GM12891 (cell line): ENCODE measurements at regions not wholly inside any gene's neighbourhood (a gene's known extent, or its start where the extent isn't known, plus 50 kb on each side); places are given as distances from the start of the nearest gene placed in this dataset.

Experiments used
- DNase-seq: peaks from one replicate; pipeline ENCODE4 v3.0.0; 2011; ENCODE audit warnings: low spot score; ENCODE audit not compliant: insufficient read length
- FAIRE-seq: peaks from 2 replicates; lab custom pipeline; 2011; peaks lifted over from hg19 to GRCh38; lab: Jason Lieb, UNC
- PAX5 ChIP-seq: IDR thresholded peaks from 2 replicates; pipeline ENCODE4 v1.6.1; 2011; ENCODE audit warnings: low read length, moderate library complexity, mild to moderate bottlenecking; ENCODE audit not compliant: insufficient read depth, severe bottlenecking
- POLR2A ChIP-seq: IDR thresholded peaks from 2 replicates; pipeline ENCODE4 v1.6.1; 2011; ENCODE audit warnings: low read depth, low read length, control low read depth
- POLR2AphosphoS5 ChIP-seq: IDR thresholded peaks from 2 replicates; pipeline ENCODE4 v1.6.1; 2011; ENCODE audit warnings: low read depth, low read length, control low read depth
- POU2F2 ChIP-seq: IDR thresholded peaks from 2 replicates; pipeline ENCODE4 v1.6.1; 2011; ENCODE audit warnings: low read depth, mild to moderate bottlenecking, control low read depth, low read length, moderate library complexity
- SPI1 ChIP-seq: IDR thresholded peaks from 2 replicates; pipeline ENCODE4 v1.6.1; 2011; ENCODE audit warnings: low read depth, low read length, control low read depth
- TAF1 ChIP-seq: IDR thresholded peaks from 2 replicates; pipeline ENCODE4 v1.6.1; 2011; ENCODE audit warnings: low read depth, low read length, control low read depth

- FAIRE-seq (no peak), DNase-seq (no peak)
- TF ChIP-seq TAF1: no peak
- TF ChIP-seq PAX5: no peak
- TF ChIP-seq SPI1: no peak
- no peak for TF ChIP-seq POU2F2
- TF ChIP-seq POLR2A: no peak
- no peak for TF ChIP-seq POLR2AphosphoS5
These were observed 113.2 kb upstream of the FAM9B start for GRCh38 chrX:9147086-9147485.

GRCh38 chrX:9147726-9148125 is 113.8 kb upstream of the FAM9B start:
- no peak for FAIRE-seq
- DNase-seq: no peak

DNA sequence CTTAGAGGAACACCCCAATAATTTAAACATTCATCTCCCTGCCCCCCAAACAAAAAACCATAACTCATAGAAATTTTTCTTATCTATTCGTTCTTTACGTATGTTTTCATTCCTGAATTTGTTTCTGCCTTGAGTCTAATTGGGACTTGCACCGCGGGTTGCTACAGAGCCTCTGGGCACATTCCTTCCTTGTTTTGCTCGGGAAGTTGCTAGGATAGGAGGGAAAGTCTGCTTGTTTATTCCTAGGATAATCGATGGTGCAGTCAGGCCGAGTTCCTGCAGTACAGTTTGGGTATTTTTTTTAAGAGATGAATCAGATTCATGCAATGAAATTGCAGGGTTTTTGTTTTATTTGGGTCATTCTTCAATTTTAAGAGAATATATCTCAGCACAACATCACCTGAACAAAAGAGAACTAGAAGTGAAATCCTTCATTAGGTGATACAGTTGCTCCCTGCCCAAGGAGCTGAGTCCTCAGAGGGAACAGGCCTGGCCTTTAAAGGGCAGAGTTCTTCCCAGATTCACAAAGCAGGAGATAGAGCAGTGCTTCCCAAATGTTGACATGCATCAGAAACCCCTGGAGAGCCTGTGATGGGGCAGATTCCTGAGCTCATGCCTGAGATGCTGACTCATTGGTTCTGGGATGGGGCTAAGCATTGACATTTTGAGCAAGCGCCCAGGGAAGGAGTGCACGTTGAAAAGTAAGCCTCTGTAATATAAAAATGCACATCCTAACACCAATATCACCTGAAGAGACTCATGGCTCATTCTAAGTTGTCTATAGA is 114.9 kb upstream of the FAM9B start:
- DNase-seq: no peak
- TF ChIP-seq SPI1: no peak
- TF ChIP-seq PAX5: no peak
- TF ChIP-seq POLR2A: no peak
- no peak for TF ChIP-seq TAF1
- no peak for TF ChIP-seq POLR2AphosphoS5
- TF ChIP-seq POU2F2: no peak
- no peak for FAIRE-seq

More at GRCh38 chrX:9147726-9148125, 113.8 kb upstream of the FAM9B start:
- no peak for TF ChIP-seq TAF1
- no peak for TF ChIP-seq SPI1
- no peak for TF ChIP-seq PAX5
- no peak for TF ChIP-seq POU2F2
- TF ChIP-seq POLR2AphosphoS5: no peak

- no peak for TF ChIP-seq POLR2A
- no peak for TF ChIP-seq SPI1
- DNase-seq: no peak
- FAIRE-seq: no peak
These were observed 115.7 kb upstream of the FAM9B start for GRCh38 chrX:9149501-9150245.

DNA sequence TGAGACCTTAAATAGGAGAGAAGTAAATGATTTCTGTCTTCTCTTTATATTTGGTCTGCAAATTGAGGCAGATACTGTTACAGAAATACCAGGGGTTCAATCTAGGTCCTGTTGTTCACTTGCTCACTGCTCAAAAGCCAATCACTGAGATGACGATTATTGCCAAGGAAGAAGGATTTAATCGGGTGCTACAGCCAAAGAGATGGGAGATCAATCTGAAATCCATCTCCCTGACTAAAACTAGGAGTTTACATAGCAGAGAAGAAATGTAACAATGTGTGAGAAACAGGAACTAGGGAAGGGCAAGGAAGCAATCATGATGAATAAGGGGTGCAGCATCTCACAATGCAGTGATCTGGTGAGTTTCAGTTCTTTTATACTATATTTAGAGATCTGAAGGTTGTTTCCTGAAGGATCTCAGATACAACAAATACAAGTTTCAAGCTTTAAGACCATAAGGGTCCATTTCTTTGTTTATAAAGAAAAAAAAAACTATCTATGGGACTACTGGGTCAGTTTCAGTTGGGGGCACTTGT is 117.9 kb upstream of the FAM9B start:
- DNase-seq (no peak), FAIRE-seq (no peak)
- no peak for TF ChIP-seq PAX5
- no peak for TF ChIP-seq POLR2A
- no peak for TF ChIP-seq POU2F2
- TF ChIP-seq POLR2AphosphoS5: no peak
- TF ChIP-seq TAF1: no peak
- TF ChIP-seq SPI1: no peak

DNA sequence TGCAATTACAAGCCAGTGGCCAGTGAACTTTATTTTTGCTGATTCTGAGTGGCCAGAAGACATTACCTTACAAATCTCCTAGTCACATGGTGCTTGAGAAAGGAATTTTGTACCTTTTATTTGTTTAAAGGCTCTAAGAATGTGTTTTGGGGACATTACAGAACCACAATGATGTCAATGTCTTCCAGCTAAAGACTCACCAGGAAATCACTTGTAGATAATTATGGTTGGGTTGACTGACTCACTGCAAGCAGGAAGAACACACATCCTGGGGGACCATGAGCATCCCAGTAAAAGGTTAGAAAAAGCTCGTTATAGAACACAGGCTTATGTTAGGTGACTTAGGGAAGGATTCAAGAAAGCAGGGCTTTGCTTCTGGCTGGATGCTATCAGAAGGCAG is 119.4 kb upstream of the FAM9B start:
- TF ChIP-seq SPI1 (no peak), PAX5 (no peak), TAF1 (no peak), POLR2A (no peak), POLR2AphosphoS5 (no peak), POU2F2 (no peak)
- no peak for FAIRE-seq
- DNase-seq: no peak

DNA sequence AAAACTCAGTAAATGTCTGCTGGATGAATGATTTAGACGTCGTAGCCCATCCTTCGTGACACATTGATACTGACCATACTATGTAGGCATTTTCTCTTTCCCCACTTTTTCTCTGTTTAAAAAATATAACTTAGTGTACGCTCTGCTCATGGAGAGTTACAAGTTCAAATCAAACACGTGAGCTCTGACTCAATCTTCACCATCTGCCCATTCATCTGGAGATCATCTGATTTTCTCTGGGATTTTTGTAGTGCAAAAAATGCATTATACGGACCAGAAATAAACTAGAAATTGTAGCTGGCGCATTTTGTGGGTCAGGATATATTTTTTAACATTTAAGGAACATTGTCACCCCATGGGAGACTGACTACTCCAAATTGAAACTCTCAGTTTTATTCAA is 124.7 kb upstream of the FAM9B start:
- no peak for DNase-seq
- TF ChIP-seq POLR2AphosphoS5 (no peak), PAX5 (no peak), POLR2A (no peak), SPI1 (no peak), TAF1 (no peak), POU2F2 (no peak)
- FAIRE-seq: no peak

DNA sequence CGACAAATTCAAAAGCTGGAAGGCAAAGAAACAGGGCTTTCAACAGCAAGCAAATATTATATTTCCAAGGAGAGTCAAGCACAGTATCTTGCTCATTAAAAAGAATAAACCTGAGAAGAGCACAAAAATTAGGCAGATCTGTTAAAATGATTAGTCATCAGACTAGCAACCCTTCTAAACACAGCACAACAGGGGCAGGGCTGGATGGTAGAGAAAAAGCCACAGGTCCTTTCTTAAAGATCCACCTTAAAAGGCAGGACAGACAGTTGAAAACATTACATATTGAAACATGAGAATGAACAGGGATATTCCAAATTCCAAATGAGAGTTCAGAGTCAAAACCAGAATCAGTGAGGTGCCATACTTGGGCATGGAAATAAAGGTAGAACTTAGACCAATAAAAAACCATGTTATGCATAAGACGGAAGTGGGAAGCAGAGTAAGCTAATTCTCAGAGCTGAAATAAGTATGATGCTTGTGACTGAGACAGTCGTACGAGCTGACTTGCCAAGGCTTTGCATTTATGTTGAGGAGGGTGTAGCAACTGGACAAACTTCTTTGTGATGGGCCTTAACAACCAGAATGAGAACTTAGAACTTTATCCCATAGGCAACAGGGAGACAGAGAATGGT is 126.9 kb upstream of the FAM9B start:
- no peak for FAIRE-seq
- TF ChIP-seq SPI1 (no peak), POLR2A (no peak), TAF1 (no peak), POU2F2 (no peak), POLR2AphosphoS5 (no peak)
- no peak for DNase-seq

DNA sequence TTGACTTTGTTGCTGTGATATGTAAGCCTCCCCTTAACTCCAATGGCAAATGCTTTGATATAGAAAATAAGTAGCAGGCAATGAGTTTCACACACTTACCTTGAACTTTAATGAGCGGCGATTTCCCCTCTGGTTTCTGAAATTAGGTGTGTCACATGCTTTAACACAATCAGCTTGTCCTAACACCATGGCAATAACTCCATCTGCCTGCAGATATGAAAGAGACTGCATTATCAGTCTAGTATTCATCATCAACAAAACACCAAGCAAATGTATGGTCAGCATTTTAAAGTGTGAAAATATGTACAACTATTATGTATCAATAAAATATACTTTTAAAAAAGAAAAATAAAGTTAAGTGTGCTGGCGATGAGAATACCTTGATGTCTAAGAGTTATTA is 128.8 kb upstream of the FAM9B start:
- FAIRE-seq (no peak), DNase-seq (no peak)
- no peak for TF ChIP-seq POU2F2
- TF ChIP-seq SPI1: no peak
- TF ChIP-seq POLR2AphosphoS5: no peak
- TF ChIP-seq TAF1: no peak
- no peak for TF ChIP-seq PAX5
- no peak for TF ChIP-seq POLR2A
